B cell (primary cell): ENCODE measurements at regions not wholly inside any gene's neighbourhood (a gene's known extent, or its start where the extent isn't known, plus 50 kb on each side); places are given as distances from the start of the nearest gene placed in this dataset.

ENCODE experiments used
- ATAC-seq: fragments of 200-7000 bp; cut with Tn5 transposase; one replicate; pipeline ENCODE4 v1.10.0; 2021; ENCODE audit warnings: low read depth, mild to moderate bottlenecking, moderate number of reproducible peaks, moderate library complexity
- CTCF ChIA-PET: fragments of 350-600 bp; sonication (Branson Sonifier 250); formaldehyde crosslinking; loops from one replicate; lab custom pipeline; 2021; ENCODE audit warnings: antibody characterized with exemption, inconsistent platforms; lab: Charles Lee
- POLR2A ChIA-PET: fragments of 350-600 bp; sonication (Branson Sonifier 250); formaldehyde crosslinking; loops from one replicate; lab custom pipeline; 2021; ENCODE audit warnings: antibody characterized with exemption; lab: Charles Lee
- DNase-seq: peaks from one replicate; pipeline ENCODE4 v3.0.0; 2013
- H2AFZ ChIP-seq: 2 replicates; pipeline ENCODE4 v1.6.1; 2012; ENCODE audit warnings: mild to moderate bottlenecking, low read depth, low read length; ENCODE audit not compliant: insufficient read depth, poor library complexity, severe bottlenecking
- H3K27ac ChIP-seq, 2 donors: 1 replicate in 1 of 2; 2 replicates in 1 of 2; pipeline ENCODE4 v1.5.1; 2012 to 2013; ENCODE audit warnings: low read length in 2 of 2, mild to moderate bottlenecking in 2 of 2, moderate library complexity in 1 of 2
- H3K27me3 ChIP-seq, 4 experiments: fragments of 200-600 bp in 1 of 4; sonication (generic) in 1 of 4; replicated peaks in 1 of 4; 1 replicate in 2 of 4; 2 replicates in 2 of 4; pipeline versions ENCODE4 v1.6.1 to v1.7.0; 2013 to 2016; ENCODE audit warnings: low read length in 3 of 4, mild to moderate bottlenecking in 2 of 4, mixed read lengths in 1 of 4, moderate library complexity in 1 of 4; ENCODE audit not compliant: insufficient read depth in 4 of 4, control insufficient read depth in 3 of 4; ENCODE audit errors: control extremely low read depth in 1 of 4
- H3K36me3 ChIP-seq, 2 experiments: replicated peaks in 1 of 2; 1 replicate in 1 of 2; 2 replicates in 1 of 2; pipeline versions ENCODE4 v1.6.1 to v1.7.1; 2013; ENCODE audit warnings: low read length in 1 of 2; ENCODE audit not compliant: insufficient read depth in 2 of 2, control insufficient read depth in 1 of 2; ENCODE audit errors: control extremely low read depth in 1 of 2, extremely low read depth in 1 of 2
- H3K4me1 ChIP-seq, 2 donors: fragments of 200-600 bp in 1 of 2; sonication (generic) in 1 of 2; 1 replicate in 1 of 2; 2 replicates in 1 of 2; pipeline versions ENCODE4 v1.5.1 to v1.6.1; 2013 to 2017; ENCODE audit warnings: low read length in 2 of 2; ENCODE audit not compliant: control insufficient read depth in 2 of 2, insufficient read depth in 2 of 2
- H3K4me2 ChIP-seq: replicated peaks from 2 replicates; pipeline ENCODE3; 2012; ENCODE audit warnings: mild to moderate bottlenecking, low read depth, low read length; ENCODE audit not compliant: poor library complexity, severe bottlenecking
- H3K4me3 ChIP-seq, 5 experiments: fragments of 200-600 bp in 1 of 5; sonication (generic) in 1 of 5; 1 replicate in 3 of 5; 2 replicates in 2 of 5; pipeline versions ENCODE4 v1.5.1 to v1.7.0; 2011 to 2016; ENCODE audit warnings: low read length in 4 of 5, mild to moderate bottlenecking in 4 of 5, low read depth in 2 of 5, control low read depth in 1 of 5, moderate library complexity in 1 of 5; ENCODE audit not compliant: insufficient read depth in 1 of 5; ENCODE audit errors: control extremely low read depth in 1 of 5, extremely low read depth in 1 of 5
- H3K79me2 ChIP-seq: fragments of 200-600 bp; sonication (generic); one replicate; pipeline ENCODE4 v1.6.0; 2016; ENCODE audit warnings: low read length; ENCODE audit not compliant: control insufficient read depth, insufficient read depth
- H3K9ac ChIP-seq: fragments of 200-600 bp; sonication (generic); 2 replicates; pipeline ENCODE4 v1.6.1; 2017; ENCODE audit warnings: mild to moderate bottlenecking, low read length, moderate library complexity
- H3K9me3 ChIP-seq, 3 donors: one replicate each; pipeline versions ENCODE4 v1.6.1 to v1.7.1; 2013; ENCODE audit warnings: low read length in 2 of 3; ENCODE audit not compliant: control insufficient read depth in 2 of 3, insufficient read depth in 1 of 3; ENCODE audit errors: control extremely low read depth in 1 of 3
- H4K20me1 ChIP-seq: 2 replicates; pipeline ENCODE4 v1.6.0; 2012; ENCODE audit warnings: mild to moderate bottlenecking, low read length; ENCODE audit not compliant: insufficient read depth, control insufficient read depth, poor library complexity, severe bottlenecking
- H3K27ac Mint-ChIP-seq: one replicate; pipeline ENCODE4 v1.8.0; 2021; ENCODE audit warnings: mixed read lengths
- H3K27me3 Mint-ChIP-seq: one replicate; pipeline ENCODE4 v1.8.0; 2021; ENCODE audit warnings: mixed read lengths
- H3K4me1 Mint-ChIP-seq: one replicate; pipeline ENCODE4 v1.8.0; 2021; ENCODE audit warnings: mixed read lengths
- H3K4me3 Mint-ChIP-seq: one replicate; pipeline ENCODE4 v1.8.0; 2021; ENCODE audit warnings: mixed read lengths
- H3K9me3 Mint-ChIP-seq: one replicate; pipeline ENCODE4 v1.8.0; 2022; ENCODE audit warnings: mixed read lengths; ENCODE audit not compliant: insufficient read depth
- EZH2 ChIP-seq: IDR thresholded peaks from 2 replicates; pipeline ENCODE4 v1.6.1; 2012; ENCODE audit warnings: borderline replicate concordance, low read depth, mild to moderate bottlenecking, moderate library complexity, low read length; ENCODE audit not compliant: insufficient read depth, poor library complexity, severe bottlenecking
- WGBS: methylation state at CpG from one replicate; pipeline ENCODE4 v1.1.5; 2013; ENCODE audit warnings: missing lambda C conversion rate; ENCODE audit not compliant: insufficient coverage; 5-methylcytosine and 5-hydroxymethylcytosine counted together
- intact Hi-C: fragments of 100-400 bp; cut with micrococcal nuclease; formaldehyde crosslinking; loops from one replicate; pipeline ENCODE4 v1.10.0; 2022
- TF ChIP-seq, protein P1 (sequence below): fragments of 200-600 bp; IDR thresholded peaks from one replicate; pipeline ENCODE4 v1.8.0; 2022; ENCODE audit warnings: antibody characterized with exemption, mild to moderate bottlenecking

DNA sequence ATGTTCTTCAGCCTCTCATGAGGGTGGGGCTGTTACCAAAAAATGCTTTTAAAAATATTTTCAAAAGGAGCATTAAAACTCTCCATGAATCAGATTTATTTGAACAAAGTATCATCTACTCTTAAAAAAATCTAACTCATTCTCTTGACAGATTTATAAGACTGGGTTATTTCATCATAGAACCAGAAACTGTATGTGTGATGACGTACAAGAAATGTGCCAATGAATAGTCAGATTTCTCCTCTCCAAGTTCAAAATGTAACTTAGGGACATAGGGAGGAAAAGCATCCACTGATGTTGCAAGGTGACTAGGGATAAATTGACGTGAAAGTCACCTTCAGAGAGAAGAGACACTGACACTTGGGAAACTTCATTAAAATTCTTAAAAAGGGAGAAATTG lies 89.1 kb upstream of the CLNK start:
- no peak for ATAC-seq
- POLR2A ChIA-PET = no interaction called here
- Mint-ChIP-seq H3K9me3 (no peaks in the 10 kb centered on the region), H3K27me3 (no peaks in the 10 kb centered on the region), H3K4me3 (no peak overlapping the region), H3K27ac (no peak overlapping the region), H3K4me1 (peaks cover 3% of the 10 kb centered on the region)
- Histone ChIP-seq H3K4me2 (no peak overlapping the region), H3K27me3 (no peaks in the 10 kb centered on the region), H3K9me3 (no peaks in the 10 kb centered on the region), H2AFZ (no peak overlapping the region), H3K36me3 (no peaks in the 10 kb centered on the region), H3K4me1 (no peaks in the 10 kb centered on the region), H3K4me3 (no peak overlapping the region), H4K20me1 (no peaks in the 10 kb centered on the region), H3K9ac (no peak overlapping the region), H3K27ac (no peak overlapping the region), H3K79me2 (no peaks in the 10 kb centered on the region)
- CTCF ChIA-PET = no interaction called here
- DNase-seq = no peak
- no peak for TF ChIP-seq EZH2
- TF ChIP-seq, protein P1, sequence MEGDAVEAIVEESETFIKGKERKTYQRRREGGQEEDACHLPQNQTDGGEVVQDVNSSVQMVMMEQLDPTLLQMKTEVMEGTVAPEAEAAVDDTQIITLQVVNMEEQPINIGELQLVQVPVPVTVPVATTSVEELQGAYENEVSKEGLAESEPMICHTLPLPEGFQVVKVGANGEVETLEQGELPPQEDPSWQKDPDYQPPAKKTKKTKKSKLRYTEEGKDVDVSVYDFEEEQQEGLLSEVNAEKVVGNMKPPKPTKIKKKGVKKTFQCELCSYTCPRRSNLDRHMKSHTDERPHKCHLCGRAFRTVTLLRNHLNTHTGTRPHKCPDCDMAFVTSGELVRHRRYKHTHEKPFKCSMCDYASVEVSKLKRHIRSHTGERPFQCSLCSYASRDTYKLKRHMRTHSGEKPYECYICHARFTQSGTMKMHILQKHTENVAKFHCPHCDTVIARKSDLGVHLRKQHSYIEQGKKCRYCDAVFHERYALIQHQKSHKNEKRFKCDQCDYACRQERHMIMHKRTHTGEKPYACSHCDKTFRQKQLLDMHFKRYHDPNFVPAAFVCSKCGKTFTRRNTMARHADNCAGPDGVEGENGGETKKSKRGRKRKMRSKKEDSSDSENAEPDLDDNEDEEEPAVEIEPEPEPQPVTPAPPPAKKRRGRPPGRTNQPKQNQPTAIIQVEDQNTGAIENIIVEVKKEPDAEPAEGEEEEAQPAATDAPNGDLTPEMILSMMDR = no peak
- 100% methylated on average over 1 of the region's 2 CpGs for WGBS
- intact Hi-C loops = no loop called here

DNA sequence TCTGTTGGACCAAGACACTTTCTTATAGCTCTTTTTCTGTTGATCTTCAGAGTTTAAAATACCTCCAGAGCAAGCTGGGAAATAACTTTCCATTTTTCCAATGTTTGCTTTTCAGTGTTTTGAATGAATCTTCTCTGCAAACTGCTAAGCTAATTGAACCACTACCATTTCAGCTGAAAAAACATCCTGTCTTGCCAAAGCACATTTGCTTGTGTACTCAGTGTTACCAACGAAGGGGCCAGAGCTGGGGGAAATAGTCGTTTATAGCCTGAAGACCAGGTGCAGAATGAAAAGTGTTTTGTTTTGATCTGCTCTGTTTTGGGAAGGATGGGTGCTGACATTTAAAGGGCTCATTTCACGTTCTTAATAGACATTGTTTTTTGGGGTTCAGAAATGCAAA lies 88.4 kb upstream of the CLNK start:
- Histone ChIP-seq H3K79me2 (no peaks in the 10 kb centered on the region), H3K36me3 (no peaks in the 10 kb centered on the region), H3K27ac (no peak overlapping the region), H3K4me1 (no peaks in the 10 kb centered on the region), H3K4me2 (no peak overlapping the region), H2AFZ (no peak overlapping the region), H3K27me3 (no peaks in the 10 kb centered on the region), H3K9ac (no peak overlapping the region), H3K9me3 (no peaks in the 10 kb centered on the region), H4K20me1 (no peaks in the 10 kb centered on the region), H3K4me3 (no peak overlapping the region)
- DNase-seq = no peak
- ATAC-seq = no peak
- Mint-ChIP-seq H3K9me3 (no peaks in the 10 kb centered on the region), H3K27ac (no peak overlapping the region), H3K27me3 (no peaks in the 10 kb centered on the region), H3K4me3 (no peak overlapping the region), H3K4me1 (peaks cover 3% of the 10 kb centered on the region)
- ChIA-PET POLR2A (no interaction called here), CTCF (no interaction called here)
- 24% methylated on average over 2 of the region's 3 CpGs for WGBS
- intact Hi-C loops = no loop called here
- TF ChIP-seq EZH2 = no peak
- TF ChIP-seq, protein P1 = no peak
